Spleen (tissue), 11 donors: ENCODE measurements at regions not wholly inside any gene's neighbourhood (a gene's known extent, or its start where the extent isn't known, plus 50 kb on each side); places are given as distances from the start of the nearest gene placed in this dataset.

Experiments
- DNase-seq: peaks from one replicate; pipeline ENCODE4 v3.0.0-alpha.2; 2020
- H3K27ac ChIP-seq, 8 donors: fragments of 200-600 bp; sonication (generic) in 7 of 8; 1 replicate in 4 of 8; 2 replicates in 4 of 8; pipeline versions ENCODE4 v1.5.0 to v1.8.0; 2016 to 2021; ENCODE audit warnings: inconsistent platforms in 4 of 8, mild to moderate bottlenecking in 4 of 8, moderate library complexity in 1 of 8
- H3K27me3 ChIP-seq, 7 donors: fragments of 200-600 bp; sonication (generic) in 6 of 7; replicated peaks in 1 of 7; 1 replicate in 4 of 7; 2 replicates in 3 of 7; pipeline versions ENCODE4 v1.5.0 to v1.8.0; 2016 to 2021; ENCODE audit warnings: inconsistent platforms in 3 of 7, mild to moderate bottlenecking in 1 of 7
- H3K36me3 ChIP-seq, 6 donors: fragments of 200-600 bp; sonication (generic) in 5 of 6; 1 replicate in 4 of 6; 2 replicates in 2 of 6; pipeline versions ENCODE4 v1.5.0 to v1.8.0; 2016 to 2021; ENCODE audit warnings: inconsistent platforms in 2 of 6
- H3K4me1 ChIP-seq, 6 donors: fragments of 200-600 bp; sonication (generic) in 5 of 6; 1 replicate in 3 of 6; 2 replicates in 3 of 6; pipeline versions ENCODE4 v1.5.0 to v1.8.0; 2016 to 2021; ENCODE audit warnings: inconsistent platforms in 3 of 6
- H3K4me3 ChIP-seq, 8 donors: fragments of 200-600 bp; sonication (generic) in 7 of 8; 1 replicate in 4 of 8; 2 replicates in 4 of 8; pipeline versions ENCODE4 v1.5.0 to v1.8.0; 2016 to 2021; ENCODE audit warnings: inconsistent platforms in 4 of 8, mild to moderate bottlenecking in 4 of 8, moderate library complexity in 2 of 8
- H3K9me3 ChIP-seq, 8 donors: fragments of 200-600 bp; sonication (generic) in 7 of 8; 1 replicate in 4 of 8; 2 replicates in 4 of 8; pipeline versions ENCODE4 v1.5.0 to v1.8.0; 2016 to 2021; ENCODE audit warnings: inconsistent platforms in 4 of 8
- CTCF ChIP-seq, 11 experiments: fragments of 200-600 bp in 7 of 11; fragments of 450-650 bp in 4 of 11; sonication (generic) in 4 of 11; IDR thresholded peaks in 8 of 11; conservative IDR thresholded peaks in 3 of 11; 1 replicate in 7 of 11; 2 replicates in 4 of 11; pipeline versions ENCODE4 v1.4.0 to v1.8.0; 2016 to 2021; ENCODE audit warnings: antibody characterized with exemption in 11 of 11, inconsistent platforms in 4 of 11, mild to moderate bottlenecking in 1 of 11
- POLR2A ChIP-seq, 3 donors: fragments of 450-650 bp; IDR thresholded peaks; one replicate each; pipeline ENCODE4 v1.5.1; 2017; ENCODE audit warnings: antibody characterized with exemption in 3 of 3, mild to moderate bottlenecking in 1 of 3
- POLR2AphosphoS5 ChIP-seq, 3 donors: sonication (generic); formaldehyde crosslinking; IDR thresholded peaks; one replicate each; pipeline ENCODE4 v1.5.1; 2017; ENCODE audit warnings: antibody characterized with exemption in 3 of 3
- WGBS, 5 donors: extraction: QIAGEN DNeasy Blood & Tissue Kit in 3 of 5; methylation state at CpG; one replicate each; pipeline versions ENCODE4 v1.1.5 to v1.1.7; 2013 to 2018; 5-methylcytosine and 5-hydroxymethylcytosine counted together
- intact Hi-C: fragments of 100-400 bp; cut with DNase I; formaldehyde crosslinking; loops from one replicate; pipeline ENCODE4 v1.15.0; 2023; ENCODE audit warnings: low total_unique reads
- donor health status: healthy with polysubstance abuse.
- donor health status: DM: no; HTN: no; CAD: no; lungs with moderate emphysema.
- donor health status: DM: no; HTN: no; CAD: no.
- donor health status: Bipolar disorder and iron deficiency.
- donor health status: healthy.
- donor health status: DM: no; HTN: no; CAD: no.
- donor health status: DM: yes; HTN: yes; CAD: no.

GRCh38 chr16:66263168-66263972 lies 103.1 kb upstream of the CDH5 start:
- Histone ChIP-seq H3K36me3 (no peaks in the 10 kb centered on the region), H3K27me3 (peaks cover 0 to 29% (median 0%) of the 10 kb centered on the region in 7 donors), H3K9me3 (no peaks in the 10 kb centered on the region), H3K4me3 (no peak overlapping the region), H3K27ac (no peak overlapping the region), H3K4me1 (peaks cover 0 to 10% (median 2%) of the 10 kb centered on the region in 6 donors)
- TF ChIP-seq CTCF (IDR thresholded peaks at IDR 0.05 in 8 of 11, conservative IDR thresholded peaks at IDR 0.05 in 3 of 11) (no peak), POLR2AphosphoS5 (IDR thresholded peaks at IDR 0.05) (no peak), POLR2A (IDR thresholded peaks at IDR 0.05) (no peak)
- intact Hi-C loops = no loop called here
- no peak for DNase-seq
- 72 to 97% (median 88%) methylated on average over 6 of the region's 6 CpGs for WGBS, 5 donors

- H3K27me3 ChIP-seq = peaks cover 0 to 29% (median 0%) of the 10 kb centered on the region in 7 donors
- TF ChIP-seq POLR2AphosphoS5 (IDR thresholded peaks at IDR 0.05) (no peak), POLR2A (IDR thresholded peaks at IDR 0.05) (no peak), CTCF (IDR thresholded peaks at IDR 0.05 in 8 of 11, conservative IDR thresholded peaks at IDR 0.05 in 3 of 11) (no peak)
- intact Hi-C loops = no loop called here
- no peak overlapping the region for H3K27ac ChIP-seq
- DNase-seq = no peak
- no peak overlapping the region for H3K4me3 ChIP-seq
- peaks cover 0 to 10% (median 2%) of the 10 kb centered on the region in 6 donors for H3K4me1 ChIP-seq
- no peaks in the 10 kb centered on the region for H3K36me3 ChIP-seq
- no peaks in the 10 kb centered on the region for H3K9me3 ChIP-seq
- 75 to 90% (median 85%) methylated on average over 8 to 11 of the region's 11 CpGs for WGBS, 5 donors
Observed at GRCh38 chr16:66262253-66263167, 104.0 kb upstream of the CDH5 start.

GRCh38 chr16:66261826-66262225 lies 104.7 kb upstream of the CDH5 start:
- TF ChIP-seq POLR2A (IDR thresholded peaks at IDR 0.05) = no peak
- TF ChIP-seq POLR2AphosphoS5 (IDR thresholded peaks at IDR 0.05) = no peak
- no peak for TF ChIP-seq CTCF (IDR thresholded peaks at IDR 0.05 in 8 of 11, conservative IDR thresholded peaks at IDR 0.05 in 3 of 11)
- no peaks in the 10 kb centered on the region for H3K36me3 ChIP-seq
- no peaks in the 10 kb centered on the region for H3K9me3 ChIP-seq
- H3K27ac ChIP-seq = no peak overlapping the region
- intact Hi-C loops = no loop called here
- H3K27me3 ChIP-seq = peaks cover 0 to 24% (median 0%) of the 10 kb centered on the region in 7 donors
- WGBS, 5 donors = 75 to 89% (median 77%) methylated on average over 3 of the region's 3 CpGs
- H3K4me3 ChIP-seq = no peak overlapping the region
- peaks cover 0 to 7% (median 2%) of the 10 kb centered on the region in 6 donors for H3K4me1 ChIP-seq
- DNase-seq = no peak
